Hepatocyte (in vitro differentiated cells): ENCODE measurements at regions not wholly inside any gene's neighbourhood (a gene's known extent, or its start where the extent isn't known, plus 50 kb on each side); places are given as distances from the start of the nearest gene placed in this dataset.

Experiments used
- DNase-seq: peaks from one replicate; pipeline ENCODE4 v3.0.0-alpha.2; 2016; ENCODE audit warnings: low spot score
- H2AFZ ChIP-seq: fragments of 200-600 bp; sonication (generic); 2 replicates; pipeline ENCODE4 v1.6.0; 2016; ENCODE audit warnings: antibody characterized with exemption, mild to moderate bottlenecking
- H3K27ac ChIP-seq: fragments of 200-600 bp; sonication (generic); 2 replicates; pipeline ENCODE4 v1.5.1; 2016; ENCODE audit warnings: mild to moderate bottlenecking
- H3K27me3 ChIP-seq: fragments of 200-600 bp; sonication (generic); 2 replicates; pipeline ENCODE4 v1.6.1; 2016
- H3K36me3 ChIP-seq: fragments of 200-600 bp; sonication (generic); replicated peaks from 2 replicates; pipeline ENCODE4 v1.5.1; 2016; ENCODE audit warnings: low read depth; ENCODE audit not compliant: insufficient read depth
- H3K4me1 ChIP-seq: fragments of 200-600 bp; sonication (generic); 2 replicates; pipeline ENCODE4 v1.5.1; 2016; ENCODE audit warnings: mild to moderate bottlenecking, moderate library complexity; ENCODE audit not compliant: insufficient read depth
- H3K4me2 ChIP-seq: fragments of 200-600 bp; sonication (generic); 2 replicates; pipeline ENCODE4 v1.6.0; 2016
- H3K4me3 ChIP-seq: fragments of 200-600 bp; sonication (generic); 2 replicates; pipeline ENCODE4 v1.5.1; 2016; ENCODE audit warnings: mild to moderate bottlenecking
- H3K79me2 ChIP-seq: fragments of 200-600 bp; sonication (generic); 2 replicates; pipeline ENCODE4 v1.6.0; 2017; ENCODE audit warnings: mild to moderate bottlenecking
- H3K9me2 ChIP-seq: fragments of 200-600 bp; sonication (generic); replicated peaks from 2 replicates; pipeline ENCODE4 v1.6.0; 2017; ENCODE audit warnings: mild to moderate bottlenecking; ENCODE audit not compliant: insufficient read depth
- H3K9me3 ChIP-seq: fragments of 200-600 bp; sonication (generic); 2 replicates; pipeline ENCODE4 v1.5.1; 2016; ENCODE audit warnings: low read depth, mild to moderate bottlenecking
- H4K20me1 ChIP-seq: fragments of 200-600 bp; sonication (generic); 2 replicates; pipeline ENCODE4 v1.6.0; 2016; ENCODE audit warnings: mild to moderate bottlenecking; ENCODE audit not compliant: insufficient read depth, poor library complexity, severe bottlenecking
- CTCF ChIP-seq: fragments of 200-600 bp; sonication (generic); IDR thresholded peaks from 2 replicates; pipeline ENCODE4 v1.5.1; 2016; ENCODE audit warnings: antibody characterized with exemption, mild to moderate bottlenecking; ENCODE audit not compliant: poor library complexity
- EZH2 ChIP-seq: fragments of 200-600 bp; sonication (generic); IDR thresholded peaks from 2 replicates; pipeline ENCODE4 v1.6.1; 2016; ENCODE audit warnings: antibody characterized with exemption, mild to moderate bottlenecking, borderline replicate concordance
- EZH2phosphoT487 ChIP-seq: fragments of 200-600 bp; sonication (generic); IDR thresholded peaks from one replicate; pipeline ENCODE4 v1.6.1; 2018; ENCODE audit warnings: antibody characterized with exemption, mild to moderate bottlenecking, low read depth, moderate library complexity; ENCODE audit not compliant: unreplicated experiment, severe bottlenecking
- WGBS: methylation state at CpG from one replicate; pipeline ENCODE4 v1.1.6; 2016; ENCODE audit warnings: low lambda C conversion rate; ENCODE audit errors: missing lambda C conversion rate; 5-methylcytosine and 5-hydroxymethylcytosine counted together

- Histone ChIP-seq H3K27ac (no peak overlapping the region), H3K4me3 (no peak overlapping the region), H4K20me1 (no peaks in the 10 kb centered on the region), H2AFZ (no peak overlapping the region), H3K9me3 (no peaks in the 10 kb centered on the region), H3K9me2 (no peaks in the 10 kb centered on the region), H3K4me2 (no peak overlapping the region), H3K4me1 (no peaks in the 10 kb centered on the region), H3K36me3 (no peaks in the 10 kb centered on the region), H3K27me3 (peaks cover 19% of the 10 kb centered on the region), H3K79me2 (no peaks in the 10 kb centered on the region)
- TF ChIP-seq EZH2phosphoT487 = no peak
- no peak for TF ChIP-seq CTCF
- TF ChIP-seq EZH2 = no peak
- 60% methylated on average over 4 of the region's 4 CpGs for WGBS
- DNase-seq = no peak
Measured at GRCh38 chr4:24024157-24024556, 134.3 kb upstream of the PPARGC1A start.

GRCh38 chr4:24015782-24016181, 125.9 kb upstream of the PPARGC1A start:
- no peak overlapping the region for H3K4me3 ChIP-seq
- H3K9me3 ChIP-seq = no peaks in the 10 kb centered on the region
- DNase-seq = no peak
- H4K20me1 ChIP-seq = no peaks in the 10 kb centered on the region
- H3K4me2 ChIP-seq = no peak overlapping the region
- no peaks in the 10 kb centered on the region for H3K79me2 ChIP-seq
- H3K27me3 ChIP-seq = peaks cover 9% of the 10 kb centered on the region
- no peaks in the 10 kb centered on the region for H3K36me3 ChIP-seq
- H3K27ac ChIP-seq = no peak overlapping the region
- TF ChIP-seq EZH2phosphoT487 = no peak
- TF ChIP-seq CTCF = no peak
- TF ChIP-seq EZH2 = no peak
- 69% methylated on average over 1 of the region's 1 CpG for WGBS
- no peak overlapping the region for H2AFZ ChIP-seq
- H3K4me1 ChIP-seq = no peaks in the 10 kb centered on the region
- no peaks in the 10 kb centered on the region for H3K9me2 ChIP-seq

GRCh38 chr4:24013668-24014422, 124.0 kb upstream of the PPARGC1A start:
- no peak for TF ChIP-seq EZH2phosphoT487
- TF ChIP-seq CTCF = no peak
- TF ChIP-seq EZH2 = no peak
- no peak overlapping the region for H3K27ac ChIP-seq
- 89% methylated on average over 8 of the region's 8 CpGs for WGBS
- no peak overlapping the region for H3K4me3 ChIP-seq
- no peaks in the 10 kb centered on the region for H3K79me2 ChIP-seq
- no peaks in the 10 kb centered on the region for H3K36me3 ChIP-seq
- no peak overlapping the region for H2AFZ ChIP-seq
- H3K9me3 ChIP-seq = no peaks in the 10 kb centered on the region
- H3K9me2 ChIP-seq = no peaks in the 10 kb centered on the region
- H3K4me2 ChIP-seq = no peak overlapping the region
- no peaks in the 10 kb centered on the region for H4K20me1 ChIP-seq
- no peaks in the 10 kb centered on the region for H3K27me3 ChIP-seq
- DNase-seq = no peak
- H3K4me1 ChIP-seq = no peaks in the 10 kb centered on the region

GRCh38 chr4:24010994-24011393, 121.1 kb upstream of the PPARGC1A start:
- Histone ChIP-seq H3K9me2 (no peaks in the 10 kb centered on the region), H3K36me3 (no peaks in the 10 kb centered on the region), H3K9me3 (no peaks in the 10 kb centered on the region), H3K4me3 (no peak overlapping the region), H3K79me2 (no peaks in the 10 kb centered on the region), H3K4me2 (no peak overlapping the region), H4K20me1 (no peaks in the 10 kb centered on the region), H3K27me3 (no peaks in the 10 kb centered on the region), H3K27ac (no peak overlapping the region), H3K4me1 (no peaks in the 10 kb centered on the region), H2AFZ (no peak overlapping the region)
- TF ChIP-seq EZH2phosphoT487 (no peak), EZH2 (no peak), CTCF (no peak)
- no peak for DNase-seq
- 68% methylated on average over 1 of the region's 1 CpG for WGBS
